HUDEP-2 (cell line): ENCODE measurements at regions not wholly inside any gene's neighbourhood (a gene's known extent, or its start where the extent isn't known, plus 50 kb on each side); places are given as distances from the start of the nearest gene placed in this dataset.

Source experiments
- DNase-seq, 76 experiments: peaks; one replicate each; lab custom pipeline; 2025; ENCODE audit not compliant: unreplicated experiment in 76 of 76; lab: John Stamatoyannopoulos, UW

GRCh38 chr14:82412545-82412944, 878.9 kb upstream of the SEL1L start:
- DNase-seq, result no peak

DNA sequence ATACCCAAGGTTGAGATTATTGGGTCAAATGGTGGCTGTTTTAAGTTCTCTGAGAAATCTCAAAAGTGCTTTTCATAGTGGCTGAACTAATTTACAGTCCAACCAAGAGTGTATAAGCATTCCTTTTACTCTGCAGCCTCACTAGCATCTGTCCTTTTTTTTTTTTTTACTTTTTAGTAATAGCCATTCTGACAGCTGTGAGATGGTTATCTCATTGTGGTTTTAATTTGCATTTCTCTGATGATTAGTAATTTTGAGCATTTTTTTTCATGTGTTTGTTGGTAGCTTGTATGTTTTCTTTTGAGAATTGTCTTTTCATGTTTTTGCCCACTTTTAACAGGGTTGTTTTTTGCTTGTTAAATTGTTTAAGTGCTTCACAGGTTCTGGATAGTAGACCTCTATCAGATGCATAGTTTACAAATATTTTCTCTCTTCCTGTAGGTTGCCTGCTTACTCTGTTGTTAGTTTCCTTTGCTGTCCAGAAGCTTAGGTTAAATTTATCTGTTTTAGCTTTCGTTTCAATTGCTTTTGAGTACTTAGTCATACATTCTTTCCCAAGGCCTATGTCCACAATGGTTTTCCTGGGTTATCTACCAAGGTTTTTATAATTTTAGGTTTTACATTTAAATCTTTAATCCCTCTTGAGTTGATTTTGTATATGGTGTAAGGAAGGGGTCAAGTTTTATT, 881.3 kb upstream of the SEL1L start:
- DNase-seq, result no peak

GRCh38 chr14:82419933-82420332, 886.3 kb upstream of the SEL1L start:
- no peak for DNase-seq

DNA sequence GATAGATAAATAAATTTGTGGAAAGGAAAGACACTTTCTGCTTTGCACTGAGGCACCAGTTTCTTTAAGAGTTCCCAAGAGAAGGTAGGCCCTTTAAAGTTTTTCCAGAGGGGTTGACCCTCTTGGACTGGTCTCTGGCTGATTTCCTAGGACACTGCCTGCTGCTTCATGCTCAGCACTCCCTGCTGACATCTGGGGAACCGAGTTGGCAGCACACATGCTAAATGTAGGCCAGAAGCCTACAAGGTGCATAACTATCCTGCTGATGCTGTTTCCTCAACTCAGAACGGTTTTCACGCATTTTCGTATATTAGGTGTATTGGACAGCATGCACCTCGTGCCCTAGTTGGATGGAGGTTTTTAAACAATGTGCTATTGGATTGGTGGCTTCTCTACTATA, 887.2 kb upstream of the SEL1L start:
- DNase-seq, result no peak

- no peak for DNase-seq
Measured at GRCh38 chr14:82421286-82421685, 887.6 kb upstream of the SEL1L start.

DNA sequence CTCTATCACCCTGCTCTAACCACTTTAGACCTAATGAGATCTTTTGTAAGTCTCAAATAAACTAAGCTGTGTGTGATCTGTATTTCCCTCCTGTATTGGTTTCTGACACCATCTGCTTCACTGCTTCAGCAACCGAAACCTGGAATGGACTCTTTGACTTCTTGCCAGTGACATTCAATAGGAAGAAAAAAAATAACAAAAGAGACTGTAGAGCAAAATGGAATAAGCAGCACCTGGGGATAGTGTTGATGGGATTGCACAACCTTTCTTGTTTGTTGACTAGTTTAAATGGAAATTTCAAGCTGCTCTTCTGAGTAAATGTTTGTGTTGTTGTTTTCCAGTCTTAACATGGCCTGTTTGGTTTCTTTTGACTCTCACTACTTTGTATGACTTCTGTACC, 888.6 kb upstream of the SEL1L start:
- DNase-seq, result no peak

DNA sequence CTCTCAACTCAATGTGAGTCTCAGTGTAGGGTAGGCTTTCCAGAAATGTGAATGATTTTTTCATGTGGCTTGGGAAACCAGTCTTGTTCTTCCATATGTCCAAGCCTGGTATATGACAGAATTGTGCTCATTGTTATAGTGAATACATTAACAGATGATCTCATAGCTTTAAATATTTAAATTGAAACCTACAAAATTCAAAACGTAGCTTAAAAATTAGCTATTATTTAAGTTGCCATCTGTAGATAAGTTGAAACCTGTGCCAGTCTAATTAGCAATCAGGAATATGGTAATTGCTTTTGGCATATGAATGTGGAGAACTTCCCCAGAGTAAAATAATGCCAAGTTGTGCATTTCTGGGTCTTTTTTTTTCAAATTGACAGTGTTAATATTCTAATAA, 891.6 kb upstream of the SEL1L start:
- DNase-seq, result no peak

GRCh38 chr14:82431031-82431430, 897.4 kb upstream of the SEL1L start:
- DNase-seq, result no peak

GRCh38 chr14:82432301-82433105, 898.9 kb upstream of the SEL1L start:
- DNase-seq, result no peak

- no peak for DNase-seq
Measured at GRCh38 chr14:82438436-82438835, 904.8 kb upstream of the SEL1L start.

GRCh38 chr14:82441270-82441669, 907.6 kb upstream of the SEL1L start:
- DNase-seq, result no peak

GRCh38 chr14:82445810-82446570, 912.3 kb upstream of the SEL1L start:
- DNase-seq, result no peak

DNA sequence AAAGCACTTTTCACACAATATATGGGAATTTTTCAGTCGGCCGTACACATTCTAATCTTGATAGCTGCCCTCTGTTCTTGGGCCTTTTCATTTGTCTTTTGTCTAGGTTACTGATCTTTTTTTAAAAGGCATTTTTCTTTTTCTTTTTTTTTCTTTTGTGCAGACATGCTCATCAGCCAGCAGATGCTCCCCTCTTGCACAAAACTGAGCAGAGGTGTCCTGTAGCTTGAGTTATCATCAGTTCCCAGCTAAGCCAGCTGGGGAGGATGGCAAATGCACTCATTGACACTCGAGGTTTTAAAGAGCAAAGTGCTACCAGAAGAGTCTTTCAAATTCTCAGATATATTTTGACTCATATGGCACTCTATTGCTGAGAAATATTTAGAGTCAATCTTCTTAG, 913.9 kb upstream of the SEL1L start:
- DNase-seq, result no peak

DNA sequence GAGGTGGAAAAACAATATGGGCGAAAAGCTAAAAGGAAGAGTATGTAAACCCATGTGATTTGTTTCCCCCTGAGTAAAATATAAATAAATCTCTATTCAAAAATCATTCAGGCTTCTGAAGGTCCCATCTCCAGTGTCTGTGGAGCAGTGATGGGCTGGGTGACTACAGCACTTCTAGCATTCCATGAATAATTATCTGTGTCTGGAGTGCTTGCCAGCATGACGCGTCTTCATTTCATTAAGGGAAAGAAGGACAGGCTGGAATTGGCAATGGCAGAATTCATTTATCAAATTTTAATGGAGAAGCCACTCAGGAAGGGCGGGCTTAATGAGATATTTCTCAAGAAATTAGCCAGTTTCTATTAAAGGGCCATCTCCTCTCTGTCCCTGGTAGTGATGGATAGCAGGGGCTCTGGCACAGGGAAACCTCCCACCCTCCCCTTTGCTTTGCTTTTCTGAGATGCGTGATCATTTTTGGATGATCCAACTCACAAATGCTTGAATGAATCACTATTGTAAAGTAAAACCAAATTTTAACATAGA, 916.3 kb upstream of the SEL1L start:
- DNase-seq, result no peak

- no peak for DNase-seq
Measured at GRCh38 chr14:82451675-82452074, 918.0 kb upstream of the SEL1L start.

DNA sequence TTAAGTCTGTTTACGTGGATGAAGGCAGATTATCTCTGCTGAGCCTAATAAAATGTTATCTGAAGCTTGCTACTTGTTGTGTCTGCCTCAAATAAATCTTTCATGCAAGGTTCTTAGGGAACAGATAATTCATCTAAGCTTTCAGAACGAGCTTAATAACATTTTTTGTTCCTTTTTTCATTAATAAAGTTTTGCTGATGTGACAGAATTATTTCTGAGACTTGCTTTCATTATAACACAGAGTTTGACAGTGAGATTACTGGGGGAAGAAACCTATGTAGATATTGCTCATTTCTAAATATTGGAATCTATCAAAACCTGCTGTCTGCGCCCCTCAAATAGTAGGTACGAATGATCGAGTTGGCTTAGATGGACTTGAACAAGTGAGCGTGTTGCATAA, 948.7 kb upstream of the SEL1L start:
- DNase-seq, result no peak

DNA sequence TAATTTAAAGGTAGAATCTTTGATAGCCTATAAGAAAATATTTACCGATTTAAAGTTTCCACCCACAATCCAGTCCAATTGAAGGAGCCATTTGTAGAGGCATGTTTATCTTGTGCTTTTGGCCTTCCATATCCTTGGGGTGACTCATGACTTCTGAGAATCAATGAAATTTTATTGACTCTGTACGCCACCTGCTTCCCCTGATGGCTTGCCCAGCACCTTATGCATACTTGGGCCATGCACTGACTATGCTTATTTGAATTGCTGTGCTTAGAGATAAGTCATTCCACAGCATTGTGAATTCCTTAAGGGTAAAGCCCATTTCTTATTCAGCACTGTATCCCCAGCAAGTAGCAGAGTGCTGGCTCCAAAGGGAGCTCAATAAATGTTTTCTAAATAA, 954.8 kb upstream of the SEL1L start:
- no peak for DNase-seq

GRCh38 chr14:82490397-82490796, 956.7 kb upstream of the SEL1L start:
- no peak for DNase-seq

DNA sequence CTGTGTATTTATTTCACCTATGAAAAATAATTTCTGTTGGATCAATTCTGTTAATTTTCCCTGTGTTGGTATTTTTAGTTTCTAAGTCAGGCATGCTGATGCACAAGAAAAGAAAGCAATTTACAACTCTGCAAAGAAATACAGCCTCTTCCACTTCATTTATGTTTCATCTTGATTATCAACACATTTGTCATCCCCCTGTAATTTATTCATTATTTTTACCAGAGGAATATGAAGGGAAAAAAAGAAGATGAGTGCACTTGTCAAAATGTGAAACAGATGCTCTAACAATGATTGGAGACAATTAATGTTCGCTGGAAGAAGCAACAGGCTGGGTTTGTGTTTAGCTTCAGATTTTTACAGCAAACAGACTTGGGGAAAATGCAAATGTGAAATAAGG, 958.5 kb upstream of the SEL1L start:
- DNase-seq, result no peak

DNA sequence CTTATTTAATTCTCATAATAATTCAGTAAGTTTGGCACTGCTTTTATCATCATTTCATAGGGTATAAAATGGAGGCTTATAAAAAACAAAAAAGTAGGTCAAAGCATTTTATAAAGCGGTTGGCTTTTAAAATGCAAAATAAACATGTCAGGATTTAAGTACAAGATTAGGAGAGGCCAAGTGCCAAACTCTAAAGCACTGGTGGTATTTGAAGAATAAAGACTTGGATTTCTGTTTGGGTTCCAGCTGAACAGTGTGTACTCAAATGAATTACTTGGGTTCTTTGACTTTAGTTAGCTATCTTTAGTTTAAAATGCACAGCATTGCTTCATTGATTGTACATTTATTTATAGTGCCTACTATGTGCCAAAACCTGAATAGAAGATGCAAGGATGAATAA, 966.6 kb upstream of the SEL1L start:
- no peak for DNase-seq

- no peak for DNase-seq
Measured at GRCh38 chr14:82501554-82501953, 967.9 kb upstream of the SEL1L start.
